ENCODE measurements at regions not wholly inside any gene's neighbourhood (a gene's known extent, or its start where the extent isn't known, plus 50 kb on each side); places are given as distances from the start of the nearest gene placed in this dataset.

DNA sequence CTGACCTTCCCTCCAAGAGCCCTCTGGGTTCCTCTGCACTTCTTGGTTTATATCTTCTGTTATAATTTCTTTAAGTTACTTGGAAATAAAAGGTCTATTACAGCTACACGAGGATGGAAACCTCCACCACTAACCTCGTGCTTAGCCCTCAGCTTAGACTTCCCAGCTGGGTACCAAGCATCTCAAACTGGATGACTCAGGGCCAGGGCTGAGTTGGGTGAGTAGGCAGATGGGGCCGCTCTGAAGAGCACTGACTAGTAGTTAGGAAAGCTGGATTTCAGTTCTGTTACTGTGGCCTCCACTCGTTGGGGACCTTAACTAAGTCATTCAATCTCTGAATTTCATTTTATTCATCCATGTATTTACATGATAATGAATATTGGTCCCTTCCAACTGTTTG lies 1036.6 kb downstream of the IGSF11 start:
- H3K4me3 Mint-ChIP-seq = no peak overlapping the region
- Histone ChIP-seq H4K20me1 (replicated peaks; ENCODE audit: insufficient read depth) (no peaks in the 10 kb centered on the region), H3K27me3 (ENCODE audit: insufficient read depth) (peaks cover 16% of the 10 kb centered on the region), H3K4me3 (no peak overlapping the region), H3K4me1 (ENCODE audit: insufficient read depth) (peaks cover 12% of the 10 kb centered on the region), H3K9me2 (ENCODE audit: insufficient read depth) (no peaks in the 10 kb centered on the region), H3K27ac (ENCODE audit: low read depth) (no peak overlapping the region), H3K4me2 (no peak overlapping the region), H2AFZ (no peak overlapping the region), H3K36me3 (ENCODE audit: insufficient read depth) (no peaks in the 10 kb centered on the region), H3F3A (replicated peaks; ENCODE audit: low read depth) (no peaks in the 10 kb centered on the region), H3K79me2 (replicated peaks; ENCODE audit: insufficient read depth) (no peaks in the 10 kb centered on the region)
- H3K27ac Mint-ChIP-seq = no peak overlapping the region
- no peaks in the 10 kb centered on the region for H3K9me3 Mint-ChIP-seq
- H3K27me3 Mint-ChIP-seq (ENCODE audit: insufficient read depth, low read depth, poor library complexity) = peaks cover 6% of the 10 kb centered on the region
- TF ChIP-seq CREB1 (CRISPR knock-in tag; IDR thresholded peaks at IDR 0.05; ENCODE audit: low read depth) (no peak), POLR2AphosphoS5 (IDR thresholded peaks at IDR 0.05; ENCODE audit: low read depth) (no peak), ZNF331 (CRISPR knock-in tag; IDR thresholded peaks at IDR 0.05; ENCODE audit: low read depth) (no peak), EZH2phosphoT487 (IDR thresholded peaks at IDR 0.05; ENCODE audit: unreplicated experiment) (no peak), EZH2 (IDR thresholded peaks at IDR 0.05; ENCODE audit: low read depth, unreplicated experiment) (no peak), STAT1 (IDR thresholded peaks at IDR 0.05; ENCODE audit: unreplicated experiment) (no peak), JUNB (IDR thresholded peaks at IDR 0.05; ENCODE audit: unreplicated experiment) (no peak), NANOG (IDR thresholded peaks at IDR 0.05; ENCODE audit: borderline replicate concordance) (no peak), ZNF114 (CRISPR knock-in tag; IDR thresholded peaks at IDR 0.05) (no peak)
- TF ChIP-seq, protein P1, sequence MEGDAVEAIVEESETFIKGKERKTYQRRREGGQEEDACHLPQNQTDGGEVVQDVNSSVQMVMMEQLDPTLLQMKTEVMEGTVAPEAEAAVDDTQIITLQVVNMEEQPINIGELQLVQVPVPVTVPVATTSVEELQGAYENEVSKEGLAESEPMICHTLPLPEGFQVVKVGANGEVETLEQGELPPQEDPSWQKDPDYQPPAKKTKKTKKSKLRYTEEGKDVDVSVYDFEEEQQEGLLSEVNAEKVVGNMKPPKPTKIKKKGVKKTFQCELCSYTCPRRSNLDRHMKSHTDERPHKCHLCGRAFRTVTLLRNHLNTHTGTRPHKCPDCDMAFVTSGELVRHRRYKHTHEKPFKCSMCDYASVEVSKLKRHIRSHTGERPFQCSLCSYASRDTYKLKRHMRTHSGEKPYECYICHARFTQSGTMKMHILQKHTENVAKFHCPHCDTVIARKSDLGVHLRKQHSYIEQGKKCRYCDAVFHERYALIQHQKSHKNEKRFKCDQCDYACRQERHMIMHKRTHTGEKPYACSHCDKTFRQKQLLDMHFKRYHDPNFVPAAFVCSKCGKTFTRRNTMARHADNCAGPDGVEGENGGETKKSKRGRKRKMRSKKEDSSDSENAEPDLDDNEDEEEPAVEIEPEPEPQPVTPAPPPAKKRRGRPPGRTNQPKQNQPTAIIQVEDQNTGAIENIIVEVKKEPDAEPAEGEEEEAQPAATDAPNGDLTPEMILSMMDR (conservative IDR thresholded peaks at IDR 0.05; ENCODE audit: low read depth in 2 of 2) = no peak
- TF ChIP-seq, protein P2, sequence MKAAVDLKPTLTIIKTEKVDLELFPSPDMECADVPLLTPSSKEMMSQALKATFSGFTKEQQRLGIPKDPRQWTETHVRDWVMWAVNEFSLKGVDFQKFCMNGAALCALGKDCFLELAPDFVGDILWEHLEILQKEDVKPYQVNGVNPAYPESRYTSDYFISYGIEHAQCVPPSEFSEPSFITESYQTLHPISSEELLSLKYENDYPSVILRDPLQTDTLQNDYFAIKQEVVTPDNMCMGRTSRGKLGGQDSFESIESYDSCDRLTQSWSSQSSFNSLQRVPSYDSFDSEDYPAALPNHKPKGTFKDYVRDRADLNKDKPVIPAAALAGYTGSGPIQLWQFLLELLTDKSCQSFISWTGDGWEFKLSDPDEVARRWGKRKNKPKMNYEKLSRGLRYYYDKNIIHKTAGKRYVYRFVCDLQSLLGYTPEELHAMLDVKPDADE (IDR thresholded peaks at IDR 0.05) = no peak
- TF ChIP-seq, protein P3, sequence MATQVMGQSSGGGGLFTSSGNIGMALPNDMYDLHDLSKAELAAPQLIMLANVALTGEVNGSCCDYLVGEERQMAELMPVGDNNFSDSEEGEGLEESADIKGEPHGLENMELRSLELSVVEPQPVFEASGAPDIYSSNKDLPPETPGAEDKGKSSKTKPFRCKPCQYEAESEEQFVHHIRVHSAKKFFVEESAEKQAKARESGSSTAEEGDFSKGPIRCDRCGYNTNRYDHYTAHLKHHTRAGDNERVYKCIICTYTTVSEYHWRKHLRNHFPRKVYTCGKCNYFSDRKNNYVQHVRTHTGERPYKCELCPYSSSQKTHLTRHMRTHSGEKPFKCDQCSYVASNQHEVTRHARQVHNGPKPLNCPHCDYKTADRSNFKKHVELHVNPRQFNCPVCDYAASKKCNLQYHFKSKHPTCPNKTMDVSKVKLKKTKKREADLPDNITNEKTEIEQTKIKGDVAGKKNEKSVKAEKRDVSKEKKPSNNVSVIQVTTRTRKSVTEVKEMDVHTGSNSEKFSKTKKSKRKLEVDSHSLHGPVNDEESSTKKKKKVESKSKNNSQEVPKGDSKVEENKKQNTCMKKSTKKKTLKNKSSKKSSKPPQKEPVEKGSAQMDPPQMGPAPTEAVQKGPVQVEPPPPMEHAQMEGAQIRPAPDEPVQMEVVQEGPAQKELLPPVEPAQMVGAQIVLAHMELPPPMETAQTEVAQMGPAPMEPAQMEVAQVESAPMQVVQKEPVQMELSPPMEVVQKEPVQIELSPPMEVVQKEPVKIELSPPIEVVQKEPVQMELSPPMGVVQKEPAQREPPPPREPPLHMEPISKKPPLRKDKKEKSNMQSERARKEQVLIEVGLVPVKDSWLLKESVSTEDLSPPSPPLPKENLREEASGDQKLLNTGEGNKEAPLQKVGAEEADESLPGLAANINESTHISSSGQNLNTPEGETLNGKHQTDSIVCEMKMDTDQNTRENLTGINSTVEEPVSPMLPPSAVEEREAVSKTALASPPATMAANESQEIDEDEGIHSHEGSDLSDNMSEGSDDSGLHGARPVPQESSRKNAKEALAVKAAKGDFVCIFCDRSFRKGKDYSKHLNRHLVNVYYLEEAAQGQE (IDR thresholded peaks at IDR 0.05; ENCODE audit: unreplicated experiment) = no peak
- H3K4me1 Mint-ChIP-seq = peaks cover 11% of the 10 kb centered on the region
- no peaks in the 10 kb centered on the region for H3K36me3 Mint-ChIP-seq (ENCODE audit: low read depth)
- ATAC-seq = no peak
- DNase-seq (ENCODE audit: low spot score) = no peak

All from GM23338 (cell line).